Activated naive CD8-positive, alpha-beta T cell treated with anti-CD3 and anti-CD28 coated beads, Interleukin-2, amount 10 ng/mL, durations not matched to agents 7 days and 5 days (primary cell): ENCODE measurements at regions not wholly inside any gene's neighbourhood (a gene's known extent, or its start where the extent isn't known, plus 50 kb on each side); places are given as distances from the start of the nearest gene placed in this dataset.

ENCODE experiments used
- ATAC-seq: fragments of 150-1000 bp; cut with Tn5 transposase; one replicate; pipeline ENCODE4 v1.10.0; 2021; ENCODE audit warnings: low read depth, moderate library complexity
- POLR2A ChIA-PET: fragments of 350-600 bp; sonication (Branson Sonifier 250); formaldehyde crosslinking; loops from one replicate; lab custom pipeline; 2021; ENCODE audit warnings: antibody characterized with exemption; lab: Charles Lee
- DNase-seq: peaks from one replicate; pipeline ENCODE4 v3.0.0; 2021
- H3K27ac Mint-ChIP-seq: one replicate; pipeline ENCODE4 v1.8.0; 2022; ENCODE audit warnings: mild to moderate bottlenecking, mixed read lengths
- H3K27me3 Mint-ChIP-seq: one replicate; pipeline ENCODE4 v1.8.0; 2022; ENCODE audit warnings: mild to moderate bottlenecking, moderate library complexity, mixed read lengths
- H3K36me3 Mint-ChIP-seq: one replicate; pipeline ENCODE4 v1.8.0; 2021; ENCODE audit warnings: mild to moderate bottlenecking, mixed read lengths
- H3K4me1 Mint-ChIP-seq: one replicate; pipeline ENCODE4 v1.8.0; 2021; ENCODE audit warnings: mixed read lengths
- H3K4me3 Mint-ChIP-seq: one replicate; pipeline ENCODE4 v1.8.0; 2022; ENCODE audit warnings: mild to moderate bottlenecking, moderate library complexity, mixed read lengths
- H3K9me3 Mint-ChIP-seq: one replicate; pipeline ENCODE4 v1.8.0; 2021; ENCODE audit warnings: mixed read lengths

- POLR2A ChIA-PET, result no interaction called here
- no peaks in the 10 kb centered on the region for H3K36me3 Mint-ChIP-seq
- H3K27ac Mint-ChIP-seq, result no peak overlapping the region
- no peaks in the 10 kb centered on the region for H3K4me1 Mint-ChIP-seq
- H3K27me3 Mint-ChIP-seq, result no peaks in the 10 kb centered on the region
- no peak overlapping the region for H3K4me3 Mint-ChIP-seq
- ATAC-seq (no peak), DNase-seq (no peak)
- no peaks in the 10 kb centered on the region for H3K9me3 Mint-ChIP-seq
Measured at GRCh38 chr12:58441483-58441882, 478.8 kb downstream of the LRIG3 start.

GRCh38 chr12:58443273-58443980 lies 476.9 kb downstream of the LRIG3 start:
- Mint-ChIP-seq H3K9me3 (no peaks in the 10 kb centered on the region), H3K27ac (no peak overlapping the region), H3K36me3 (no peaks in the 10 kb centered on the region), H3K27me3 (no peaks in the 10 kb centered on the region), H3K4me1 (no peaks in the 10 kb centered on the region), H3K4me3 (no peak overlapping the region)
- POLR2A ChIA-PET, result no interaction called here
- DNase-seq, result no peak
- no peak for ATAC-seq

GRCh38 chr12:58443981-58444371 lies 476.3 kb downstream of the LRIG3 start:
- Mint-ChIP-seq H3K27ac (no peak overlapping the region), H3K9me3 (no peaks in the 10 kb centered on the region), H3K4me1 (no peaks in the 10 kb centered on the region), H3K36me3 (no peaks in the 10 kb centered on the region), H3K27me3 (no peaks in the 10 kb centered on the region), H3K4me3 (no peak overlapping the region)
- POLR2A ChIA-PET, result no interaction called here
- ATAC-seq (no peak), DNase-seq (no peak)

- no peak for DNase-seq
- POLR2A ChIA-PET, result no interaction called here
Measured at GRCh38 chr12:58450868-58451482, 469.3 kb downstream of the LRIG3 start.

GRCh38 chr12:58452546-58452945 lies 467.8 kb downstream of the LRIG3 start:
- H3K9me3 Mint-ChIP-seq, result no peaks in the 10 kb centered on the region
- ATAC-seq (no peak), DNase-seq (no peak)
- no peaks in the 10 kb centered on the region for H3K36me3 Mint-ChIP-seq
- H3K27ac Mint-ChIP-seq, result no peak overlapping the region
- H3K4me3 Mint-ChIP-seq, result no peak overlapping the region
- POLR2A ChIA-PET, result no interaction called here
- no peaks in the 10 kb centered on the region for H3K27me3 Mint-ChIP-seq
- no peaks in the 10 kb centered on the region for H3K4me1 Mint-ChIP-seq

More at GRCh38 chr12:58450868-58451482, 469.3 kb downstream of the LRIG3 start:
- Mint-ChIP-seq H3K9me3 (no peaks in the 10 kb centered on the region), H3K4me1 (no peaks in the 10 kb centered on the region), H3K27me3 (no peaks in the 10 kb centered on the region), H3K36me3 (no peaks in the 10 kb centered on the region), H3K27ac (no peak overlapping the region), H3K4me3 (no peak overlapping the region)
- no peak for ATAC-seq

GRCh38 chr12:58453306-58453705 lies 467.0 kb downstream of the LRIG3 start:
- Mint-ChIP-seq H3K4me1 (no peaks in the 10 kb centered on the region), H3K36me3 (no peaks in the 10 kb centered on the region), H3K4me3 (no peak overlapping the region), H3K27ac (no peak overlapping the region), H3K9me3 (no peaks in the 10 kb centered on the region), H3K27me3 (no peaks in the 10 kb centered on the region)
- POLR2A ChIA-PET, result no interaction called here
- ATAC-seq (no peak), DNase-seq (no peak)

- POLR2A ChIA-PET, result no interaction called here
- Mint-ChIP-seq H3K27me3 (no peaks in the 10 kb centered on the region), H3K4me3 (no peak overlapping the region), H3K4me1 (no peaks in the 10 kb centered on the region), H3K9me3 (no peaks in the 10 kb centered on the region), H3K27ac (no peak overlapping the region), H3K36me3 (no peaks in the 10 kb centered on the region)
- DNase-seq (no peak), ATAC-seq (no peak)
Measured at GRCh38 chr12:58455136-58455535, 465.2 kb downstream of the LRIG3 start.

- H3K4me1 Mint-ChIP-seq, result no peaks in the 10 kb centered on the region
- no peaks in the 10 kb centered on the region for H3K9me3 Mint-ChIP-seq
- no peaks in the 10 kb centered on the region for H3K27me3 Mint-ChIP-seq
- DNase-seq (no peak), ATAC-seq (no peak)
- no peak overlapping the region for H3K27ac Mint-ChIP-seq
- H3K4me3 Mint-ChIP-seq, result no peak overlapping the region
- POLR2A ChIA-PET, result no interaction called here
- H3K36me3 Mint-ChIP-seq, result no peaks in the 10 kb centered on the region
Measured at GRCh38 chr12:58458102-58458501, 462.2 kb downstream of the LRIG3 start.

- Mint-ChIP-seq H3K4me1 (no peaks in the 10 kb centered on the region), H3K27ac (no peak overlapping the region), H3K27me3 (no peaks in the 10 kb centered on the region), H3K9me3 (no peaks in the 10 kb centered on the region), H3K36me3 (no peaks in the 10 kb centered on the region), H3K4me3 (no peak overlapping the region)
- DNase-seq (no peak), ATAC-seq (no peak)
- POLR2A ChIA-PET, result no interaction called here
Measured at GRCh38 chr12:58459191-58459590, 461.1 kb downstream of the LRIG3 start.

- ATAC-seq (no peak), DNase-seq (no peak)
- Mint-ChIP-seq H3K27me3 (peaks cover 1% of the 10 kb centered on the region), H3K36me3 (no peaks in the 10 kb centered on the region), H3K9me3 (peaks cover 4% of the 10 kb centered on the region), H3K4me3 (no peak overlapping the region), H3K27ac (no peak overlapping the region), H3K4me1 (no peaks in the 10 kb centered on the region)
- POLR2A ChIA-PET, result no interaction called here
Measured at GRCh38 chr12:58463051-58463450, 457.3 kb downstream of the LRIG3 start.

- POLR2A ChIA-PET, result no interaction called here
- H3K27me3 Mint-ChIP-seq, result peaks cover 1% of the 10 kb centered on the region
- H3K4me1 Mint-ChIP-seq, result no peaks in the 10 kb centered on the region
Measured at GRCh38 chr12:58465418-58465817, 454.9 kb downstream of the LRIG3 start.

GRCh38 chr12:58470266-58471010 lies 449.9 kb downstream of the LRIG3 start:
- no peak for DNase-seq
- POLR2A ChIA-PET, result no interaction called here
- H3K4me3 Mint-ChIP-seq, result no peak overlapping the region
- H3K4me1 Mint-ChIP-seq, result no peaks in the 10 kb centered on the region
- peaks cover 1% of the 10 kb centered on the region for H3K27me3 Mint-ChIP-seq
- no peak overlapping the region for H3K27ac Mint-ChIP-seq
- no peaks in the 10 kb centered on the region for H3K36me3 Mint-ChIP-seq
- H3K9me3 Mint-ChIP-seq, result peaks cover 7% of the 10 kb centered on the region
- no peak for ATAC-seq

More at GRCh38 chr12:58465418-58465817, 454.9 kb downstream of the LRIG3 start:
- Mint-ChIP-seq H3K9me3 (peaks cover 6% of the 10 kb centered on the region), H3K36me3 (no peaks in the 10 kb centered on the region), H3K4me3 (no peak overlapping the region), H3K27ac (no peak overlapping the region)
- DNase-seq (no peak), ATAC-seq (no peak)

- no peaks in the 10 kb centered on the region for H3K27me3 Mint-ChIP-seq
- H3K27ac Mint-ChIP-seq, result no peak overlapping the region
- POLR2A ChIA-PET, result no interaction called here
- no peaks in the 10 kb centered on the region for H3K36me3 Mint-ChIP-seq
- H3K9me3 Mint-ChIP-seq, result peaks cover 2% of the 10 kb centered on the region
- ATAC-seq, result no peak
- H3K4me3 Mint-ChIP-seq, result no peak overlapping the region
- no peaks in the 10 kb centered on the region for H3K4me1 Mint-ChIP-seq
- DNase-seq, result no peak
Measured at GRCh38 chr12:58479401-58479800, 440.9 kb downstream of the LRIG3 start.

- Mint-ChIP-seq H3K9me3 (no peaks in the 10 kb centered on the region), H3K27me3 (no peaks in the 10 kb centered on the region)
- DNase-seq, result no peak
Measured at GRCh38 chr12:58481811-58482210, 438.5 kb downstream of the LRIG3 start.

More at GRCh38 chr12:58481811-58482210, 438.5 kb downstream of the LRIG3 start:
- no peaks in the 10 kb centered on the region for H3K36me3 Mint-ChIP-seq
- no peaks in the 10 kb centered on the region for H3K4me1 Mint-ChIP-seq
- no peak overlapping the region for H3K27ac Mint-ChIP-seq
- POLR2A ChIA-PET, result no interaction called here
- no peak for ATAC-seq
- H3K4me3 Mint-ChIP-seq, result no peak overlapping the region
